Epithelial cell of esophagus (primary cell): ENCODE measurements at regions not wholly inside any gene's neighbourhood (a gene's known extent, or its start where the extent isn't known, plus 50 kb on each side); places are given as distances from the start of the nearest gene placed in this dataset.
A peak's percentile ranks its signal among the peaks of the same experiment; 100 is the strongest.

Source experiments
- DNase-seq: peaks from one replicate; pipeline ENCODE4 v3.0.0; 2010; ENCODE audit warnings: low read depth
- H3K4me3 ChIP-seq: 2 replicates; pipeline ENCODE4 v1.5.1; 2011; ENCODE audit warnings: mild to moderate bottlenecking, low read length, control low read depth
- TF ChIP-seq, protein P1 (sequence below): IDR thresholded peaks from 2 replicates; pipeline ENCODE4 v1.5.1; 2011; ENCODE audit warnings: low read depth, mild to moderate bottlenecking, low read length, control low read depth, inconsistent platforms; ENCODE audit not compliant: insufficient read depth; ENCODE audit errors: missing control alignments

DNA sequence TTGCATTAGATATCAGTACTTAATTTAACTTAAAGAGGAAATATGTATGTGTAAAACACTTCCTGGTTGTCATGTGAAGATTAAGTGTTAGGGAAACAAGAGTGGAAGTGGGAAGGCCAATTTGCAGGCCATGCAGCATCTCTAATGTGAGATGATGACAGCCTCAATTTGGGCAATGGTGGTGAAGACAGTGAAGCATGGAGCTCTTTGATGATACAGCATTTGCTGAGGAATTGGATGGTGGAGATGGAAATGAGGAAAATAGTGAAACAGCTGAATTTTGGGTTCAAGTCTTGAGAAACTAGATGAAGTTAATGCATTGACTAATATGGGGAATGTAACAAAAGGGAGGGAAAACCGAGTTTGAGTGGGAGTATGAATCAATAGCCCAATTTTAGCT, 231.7 kb upstream of the MIR17HG start:
- TF ChIP-seq, protein P1, sequence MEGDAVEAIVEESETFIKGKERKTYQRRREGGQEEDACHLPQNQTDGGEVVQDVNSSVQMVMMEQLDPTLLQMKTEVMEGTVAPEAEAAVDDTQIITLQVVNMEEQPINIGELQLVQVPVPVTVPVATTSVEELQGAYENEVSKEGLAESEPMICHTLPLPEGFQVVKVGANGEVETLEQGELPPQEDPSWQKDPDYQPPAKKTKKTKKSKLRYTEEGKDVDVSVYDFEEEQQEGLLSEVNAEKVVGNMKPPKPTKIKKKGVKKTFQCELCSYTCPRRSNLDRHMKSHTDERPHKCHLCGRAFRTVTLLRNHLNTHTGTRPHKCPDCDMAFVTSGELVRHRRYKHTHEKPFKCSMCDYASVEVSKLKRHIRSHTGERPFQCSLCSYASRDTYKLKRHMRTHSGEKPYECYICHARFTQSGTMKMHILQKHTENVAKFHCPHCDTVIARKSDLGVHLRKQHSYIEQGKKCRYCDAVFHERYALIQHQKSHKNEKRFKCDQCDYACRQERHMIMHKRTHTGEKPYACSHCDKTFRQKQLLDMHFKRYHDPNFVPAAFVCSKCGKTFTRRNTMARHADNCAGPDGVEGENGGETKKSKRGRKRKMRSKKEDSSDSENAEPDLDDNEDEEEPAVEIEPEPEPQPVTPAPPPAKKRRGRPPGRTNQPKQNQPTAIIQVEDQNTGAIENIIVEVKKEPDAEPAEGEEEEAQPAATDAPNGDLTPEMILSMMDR = no peak
- DNase-seq = no peak
- H3K4me3 ChIP-seq = no peak overlapping the region

DNA sequence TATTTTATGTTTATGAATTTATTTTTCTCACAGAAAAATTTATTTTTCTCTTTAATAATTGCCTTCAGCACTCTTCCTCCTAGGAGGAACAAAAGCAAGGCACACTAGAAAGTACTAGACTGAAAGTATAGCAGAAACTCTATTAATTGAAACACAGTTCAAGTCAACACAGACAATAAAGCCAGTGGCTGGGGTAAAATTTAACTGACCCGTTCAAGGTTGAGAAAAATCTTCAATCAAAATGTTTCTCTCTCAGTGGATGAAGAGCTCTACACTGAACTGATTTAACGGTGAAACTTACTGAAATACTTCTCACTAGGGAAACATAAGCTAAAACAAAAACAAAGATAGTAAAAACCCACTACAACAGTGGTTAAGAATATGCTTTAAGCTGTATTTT, 230.1 kb upstream of the MIR17HG start:
- DNase-seq = no peak
- TF ChIP-seq, protein P1 = no peak
- H3K4me3 ChIP-seq = no peak overlapping the region

DNA sequence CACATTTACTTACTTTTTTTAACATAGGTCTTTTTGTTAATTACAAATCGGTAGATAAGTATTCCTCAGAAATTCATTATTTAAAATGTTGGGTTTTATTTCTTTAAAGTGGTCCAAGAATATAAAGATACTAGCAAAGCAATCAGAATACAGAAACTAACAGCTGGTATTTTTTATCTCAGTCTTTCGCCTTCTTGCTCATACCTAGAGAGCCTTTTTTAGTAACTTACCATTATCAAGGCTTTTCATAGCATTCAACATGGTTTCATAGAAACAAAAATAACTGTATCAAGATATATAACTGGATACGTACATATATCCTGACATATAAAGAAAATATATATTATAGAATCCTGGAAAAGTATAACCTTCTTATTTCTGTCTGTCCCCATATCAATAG, 227.8 kb upstream of the MIR17HG start:
- DNase-seq = no peak
- TF ChIP-seq, protein P1 = no peak
- no peak overlapping the region for H3K4me3 ChIP-seq

DNA sequence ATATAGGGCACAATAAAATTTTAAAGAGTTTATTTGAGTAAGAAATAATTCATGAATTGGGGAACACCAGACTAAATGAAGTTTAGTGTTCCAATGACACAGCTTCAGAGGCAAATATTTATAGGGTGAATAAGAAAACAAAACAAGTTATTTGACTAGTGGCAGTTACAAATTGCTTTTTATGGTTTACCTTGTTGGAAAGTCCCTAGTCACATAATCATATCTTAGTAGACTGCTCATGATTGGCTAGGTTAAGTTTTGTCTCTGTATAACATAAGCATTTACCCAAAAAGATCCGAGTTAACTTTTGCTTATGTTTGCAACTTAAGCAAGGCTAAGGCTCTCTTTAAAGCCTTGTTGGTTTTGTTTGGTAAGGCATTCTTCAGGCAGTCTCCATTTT, 224.7 kb upstream of the MIR17HG start:
- TF ChIP-seq, protein P1 = no peak
- H3K4me3 ChIP-seq = no peak overlapping the region
- DNase-seq = no peak

DNA sequence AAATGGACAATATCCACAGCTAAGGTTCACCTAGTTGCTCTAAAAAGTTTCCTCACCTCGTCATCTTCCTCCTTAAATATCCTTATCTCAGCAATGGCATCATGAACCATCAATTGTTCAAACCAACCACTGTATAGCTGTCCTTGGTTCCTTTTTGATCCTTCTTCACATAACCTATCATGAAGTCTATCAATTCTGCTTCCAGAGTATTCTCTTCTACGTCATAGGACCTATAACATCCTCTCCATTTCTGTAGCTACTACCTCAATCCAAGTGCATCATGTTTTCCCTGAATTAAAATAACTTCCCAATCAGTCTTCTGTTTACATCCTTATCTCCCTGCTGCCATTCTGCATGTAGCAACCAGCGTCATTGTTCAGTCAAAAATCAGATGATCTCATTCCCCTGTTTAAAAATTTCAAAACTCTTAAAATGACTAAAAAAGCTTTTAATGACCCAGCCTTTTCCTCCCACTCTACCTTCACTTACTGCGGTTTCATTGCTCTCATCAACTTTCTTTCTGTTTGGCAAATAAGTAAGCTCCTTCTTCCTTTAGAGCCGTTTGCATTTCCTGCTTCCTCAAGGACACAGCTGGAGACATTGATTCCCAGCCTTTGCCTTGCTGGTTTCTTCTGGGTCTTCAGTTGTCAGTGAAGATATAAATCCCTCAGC, 223.9 kb upstream of the MIR17HG start:
- H3K4me3 ChIP-seq = no peak overlapping the region
- no peak for DNase-seq
- TF ChIP-seq, protein P1 = no peak

DNA sequence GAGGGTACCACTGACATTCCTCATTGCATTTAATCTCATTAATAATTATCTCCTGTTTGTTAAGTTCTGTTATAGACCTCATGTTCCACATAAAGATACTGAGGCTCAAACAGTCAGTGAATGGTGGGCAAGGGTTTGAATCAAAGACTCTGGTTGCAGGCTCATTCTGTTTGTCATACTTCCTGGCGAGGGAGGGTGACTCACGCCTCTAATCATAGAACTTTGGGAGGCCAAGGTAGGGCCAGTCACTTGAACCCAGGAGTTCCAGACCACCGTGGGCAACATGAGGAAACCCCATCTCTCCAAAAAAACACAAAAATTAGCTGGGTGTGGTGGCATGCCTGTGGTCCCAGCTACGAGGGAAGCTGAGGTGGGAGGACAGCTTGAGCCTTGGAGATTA, 220.7 kb upstream of the MIR17HG start:
- peak; percentile 14 for DNase-seq
- no peak overlapping the region for H3K4me3 ChIP-seq
- TF ChIP-seq, protein P1 = no peak

DNA sequence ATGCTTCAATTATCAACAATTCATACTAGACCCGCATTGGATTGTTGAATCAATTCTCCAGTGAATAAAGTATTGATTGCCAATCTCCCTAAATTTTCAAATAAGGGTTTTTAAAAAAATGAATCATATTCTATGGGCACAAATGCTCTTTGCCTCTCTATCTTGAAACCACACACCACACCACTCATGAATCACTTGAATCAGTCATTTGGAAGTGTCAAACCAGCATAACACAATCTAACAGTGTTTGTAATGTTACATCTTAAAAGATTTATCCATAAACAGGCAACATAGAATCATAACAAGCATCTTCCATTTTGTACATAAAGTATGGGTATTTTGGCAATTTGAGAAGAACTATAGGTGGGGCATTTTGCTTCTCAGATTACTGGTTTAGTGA, 219.5 kb upstream of the MIR17HG start:
- TF ChIP-seq, protein P1 = no peak
- no peak overlapping the region for H3K4me3 ChIP-seq
- DNase-seq = no peak
